HG03280 (cell line): ENCODE measurements at regions not wholly inside any gene's neighbourhood (a gene's known extent, or its start where the extent isn't known, plus 50 kb on each side); places are given as distances from the start of the nearest gene placed in this dataset.
"Not testable (repeated sequence)": the region's sequence is repeated elsewhere in the genome, so short reads cannot be mapped to it uniquely, and the experiment has no call there.

Experiments
- ATAC-seq: cut with Tn5 transposase; IDR thresholded peaks from one replicate; pipeline ENCODE4 v1.9.1; 2021; ENCODE audit warnings: mild to moderate bottlenecking, moderate library complexity; ENCODE audit not compliant: unreplicated experiment

DNA sequence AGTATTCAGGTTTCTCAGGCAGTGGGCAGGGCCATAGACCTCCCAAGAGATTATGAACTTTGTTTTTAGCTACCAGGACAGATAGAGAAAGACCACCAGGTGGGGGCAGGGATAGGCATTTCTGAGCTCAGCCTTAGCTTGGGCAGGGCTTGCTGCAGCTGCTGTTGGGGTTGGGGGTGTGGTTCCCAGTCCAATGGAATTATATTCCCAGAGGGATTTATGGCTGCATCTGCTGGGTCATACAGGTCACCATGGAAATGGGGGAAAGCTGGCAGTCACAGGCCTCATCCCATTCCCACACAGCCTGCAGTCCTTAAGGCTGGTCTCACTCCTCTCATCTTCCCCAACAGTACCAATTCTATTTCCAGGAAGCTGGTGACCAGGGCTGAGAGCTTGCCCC lies 144.6 kb upstream of the ZPLD1 start:
- no peak for ATAC-seq

DNA sequence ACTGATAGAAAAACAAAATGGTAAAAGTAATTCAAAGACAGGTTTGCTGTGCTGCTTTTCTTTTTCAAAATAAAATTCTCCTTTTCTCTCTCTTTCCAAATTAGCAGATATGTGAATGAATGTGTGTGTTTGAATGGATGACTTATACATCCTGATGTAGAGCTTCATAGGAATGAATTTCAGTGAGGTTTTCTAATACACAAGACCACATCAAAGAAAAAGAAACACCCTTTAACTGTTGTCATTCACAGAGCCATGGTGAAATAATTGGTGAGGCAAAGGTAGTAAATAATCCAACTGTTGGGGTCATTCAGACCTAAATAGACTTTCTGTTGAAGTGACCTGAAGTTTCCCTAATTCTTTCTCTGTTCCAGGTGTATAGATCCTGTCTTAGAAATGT lies 139.1 kb upstream of the ZPLD1 start:
- ATAC-seq: no peak

DNA sequence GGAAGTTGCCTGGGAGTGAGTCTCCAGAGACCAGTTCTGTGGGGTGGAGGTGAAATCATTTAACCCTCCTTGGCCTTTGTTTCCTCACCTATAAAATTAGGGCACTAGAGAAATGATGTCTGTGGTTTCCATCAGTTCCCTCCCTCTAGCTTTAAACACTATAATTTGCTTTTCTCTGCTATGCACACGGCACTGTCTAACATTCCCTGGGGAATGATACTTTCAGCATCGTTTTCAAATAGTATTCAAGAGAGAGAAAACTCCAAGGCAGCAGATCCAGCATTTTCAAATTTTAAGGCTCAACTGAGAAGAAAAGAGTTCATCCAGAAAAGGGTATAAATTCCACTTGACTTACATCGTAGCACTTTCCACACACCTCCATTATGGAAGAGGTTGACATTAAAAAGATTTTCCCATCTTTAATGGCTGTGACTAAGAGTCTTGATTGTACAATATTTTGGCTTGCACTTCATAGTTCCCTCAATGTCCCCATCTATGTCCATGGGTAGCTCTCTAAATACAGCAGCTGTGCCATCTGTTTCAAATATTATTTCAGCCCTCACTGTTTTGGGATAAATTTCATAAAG lies 137.7 kb upstream of the ZPLD1 start:
- ATAC-seq: no peak

DNA sequence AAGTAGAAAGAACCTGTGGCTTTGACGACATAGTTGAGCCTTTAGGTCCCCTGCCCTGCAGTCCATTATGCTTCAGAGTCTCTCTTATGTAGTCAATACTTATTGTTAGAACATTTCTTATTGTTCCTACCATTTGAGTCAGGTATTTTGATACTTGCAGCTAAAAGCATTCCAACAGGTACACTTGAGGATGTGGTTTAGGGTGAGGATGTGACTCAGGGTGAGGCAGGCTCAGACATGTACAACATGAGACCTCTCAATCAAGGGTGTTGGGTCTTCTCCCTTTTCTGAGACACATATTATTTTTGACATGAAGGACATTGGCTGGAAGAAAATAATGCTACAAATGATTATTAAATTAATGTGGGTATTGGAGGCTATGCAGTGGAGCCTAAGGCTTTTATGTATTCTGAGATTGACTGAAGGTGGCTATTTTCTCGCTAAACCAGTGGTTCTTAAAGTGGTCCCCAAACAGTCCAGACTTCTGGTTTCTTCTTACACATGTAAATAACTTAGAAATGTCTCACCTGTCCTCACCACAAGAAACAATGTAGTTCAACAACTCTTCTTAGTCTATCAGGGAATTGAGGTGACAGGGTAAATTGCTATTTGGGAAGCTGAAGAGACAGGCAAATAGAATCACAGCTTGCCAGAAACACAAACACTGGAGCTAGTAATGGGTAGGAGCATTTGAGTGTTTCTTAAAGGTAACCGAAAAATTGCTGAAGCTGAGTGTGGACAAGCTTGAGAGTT lies 135.5 kb upstream of the ZPLD1 start:
- ATAC-seq: no peak

DNA sequence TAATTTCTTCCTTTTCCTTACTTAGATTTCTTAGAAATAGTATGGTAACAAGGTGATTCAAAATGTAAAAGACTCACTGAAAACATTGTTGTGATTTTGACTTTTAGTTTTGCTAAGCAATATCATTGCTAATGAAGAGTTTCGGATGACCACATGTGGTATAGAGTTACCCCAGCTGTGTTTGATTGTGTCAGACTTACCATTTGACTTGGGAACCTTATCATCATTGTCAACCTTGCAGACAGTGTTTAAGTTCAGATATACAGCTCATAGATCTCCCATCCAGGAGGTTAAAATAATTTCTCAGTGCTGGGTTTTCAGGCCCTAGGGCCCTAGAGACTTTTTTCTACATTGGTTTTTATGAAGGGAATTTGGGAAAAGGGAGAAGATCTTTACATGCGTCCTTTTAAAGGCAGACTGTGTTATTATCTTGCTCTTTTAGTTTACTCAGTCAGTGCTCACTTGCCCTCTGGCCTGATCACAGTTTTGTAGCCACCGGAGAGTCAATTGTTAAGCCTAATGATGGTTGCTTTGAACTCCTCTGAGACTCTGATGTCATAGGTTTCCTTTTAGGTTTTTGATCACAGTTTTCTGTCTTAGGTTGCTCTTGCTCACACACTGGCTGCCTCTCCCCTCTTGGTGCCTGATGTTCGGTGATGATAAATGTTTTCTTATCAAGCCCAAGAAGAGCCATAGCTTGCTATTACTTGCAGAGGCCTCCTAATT lies 133.5 kb upstream of the ZPLD1 start:
- ATAC-seq: no peak

DNA sequence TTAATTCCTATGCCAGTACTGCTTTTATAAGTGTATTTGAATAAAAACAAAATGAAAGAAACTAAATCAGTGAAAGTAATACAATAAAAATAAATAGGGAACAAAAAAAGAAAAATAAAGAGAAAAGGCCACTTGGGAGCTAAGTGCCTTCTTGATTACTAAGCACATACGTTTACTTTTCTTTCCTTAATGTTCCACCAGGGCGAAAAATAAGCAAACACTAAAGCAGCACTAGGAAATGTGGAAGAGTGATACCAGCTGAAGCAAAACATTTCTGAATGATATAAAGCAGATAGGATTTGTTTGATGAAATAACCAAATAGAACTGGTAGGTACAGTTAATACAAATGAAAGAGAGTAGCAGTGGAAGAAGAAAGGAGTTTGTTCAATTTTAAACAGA lies 132.8 kb upstream of the ZPLD1 start:
- no peak for ATAC-seq

DNA sequence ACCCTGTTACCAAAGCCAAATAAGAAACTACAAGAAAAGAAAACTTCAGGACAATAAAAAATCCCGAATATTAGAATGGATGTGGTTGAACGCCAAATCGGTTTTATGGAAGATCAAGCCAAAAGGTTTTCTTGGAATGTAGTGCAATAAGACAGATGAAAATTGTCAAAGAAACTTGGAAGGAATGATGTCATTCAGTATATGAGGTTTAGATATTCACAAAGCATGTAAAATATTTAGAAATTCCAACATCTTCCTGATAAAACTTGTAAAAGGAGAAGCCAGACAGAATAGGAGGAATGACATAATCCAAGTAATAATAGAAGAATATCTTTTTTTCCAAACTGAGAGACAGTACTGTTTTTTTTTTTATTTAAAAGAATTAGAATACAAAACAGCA lies 130.3 kb upstream of the ZPLD1 start:
- no peak for ATAC-seq

DNA sequence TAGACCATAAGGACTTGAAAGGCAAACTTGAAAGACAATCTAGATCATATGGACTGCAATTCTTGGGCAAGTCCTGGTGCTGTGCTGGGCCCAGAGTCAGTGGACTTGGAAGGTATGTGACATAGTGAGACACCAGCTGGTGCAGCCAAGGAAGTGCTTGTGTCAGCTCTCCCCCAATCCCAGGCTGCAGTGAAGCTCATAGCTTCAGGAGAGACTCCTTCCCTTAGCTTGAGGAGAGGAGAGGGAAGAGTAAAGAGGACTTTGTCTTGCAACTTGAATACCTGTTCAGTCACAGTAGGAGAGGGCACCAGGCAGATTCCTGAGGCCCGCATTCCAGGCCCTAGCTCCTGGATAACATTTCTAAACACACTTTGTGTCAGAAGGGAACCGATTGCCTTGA lies 127.4 kb upstream of the ZPLD1 start:
- ATAC-seq: no peak

DNA sequence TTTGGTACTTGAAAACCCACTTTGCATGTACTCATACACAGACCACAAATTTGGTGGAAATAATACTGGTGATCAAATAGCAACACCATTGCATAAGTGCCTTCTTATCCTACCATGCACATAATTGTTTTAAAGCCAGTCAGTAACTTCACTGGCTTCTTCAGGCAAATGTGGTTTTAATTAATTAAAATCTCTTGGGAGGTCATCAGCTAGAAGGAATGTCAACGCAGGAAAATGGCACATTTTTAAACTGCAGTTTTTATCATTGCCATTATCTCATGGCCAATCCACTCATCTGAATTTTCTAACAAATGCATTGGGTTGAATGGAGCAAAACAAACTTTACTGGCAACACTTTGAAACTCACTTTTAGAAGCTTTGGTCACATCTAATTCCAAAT lies 105.7 kb upstream of the ZPLD1 start:
- ATAC-seq: no peak

DNA sequence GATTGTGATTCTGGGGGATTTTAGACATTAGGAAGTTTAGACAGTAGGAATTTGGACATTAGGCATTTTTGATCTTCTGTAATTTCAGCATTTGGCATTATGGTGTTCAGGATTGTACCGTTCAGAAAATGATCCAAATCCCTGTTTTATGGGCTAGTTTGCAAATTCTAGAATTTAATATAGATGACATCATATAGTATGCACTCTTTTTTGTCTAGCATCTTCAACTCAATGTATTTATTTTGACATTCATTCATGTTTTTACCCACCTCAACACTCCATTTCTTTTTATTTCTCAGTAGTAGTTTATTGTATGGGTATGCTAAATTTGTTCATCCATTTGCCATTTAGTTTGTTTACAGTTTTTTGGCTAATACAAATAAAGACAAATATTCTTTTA lies 105.3 kb upstream of the ZPLD1 start:
- ATAC-seq: no peak

DNA sequence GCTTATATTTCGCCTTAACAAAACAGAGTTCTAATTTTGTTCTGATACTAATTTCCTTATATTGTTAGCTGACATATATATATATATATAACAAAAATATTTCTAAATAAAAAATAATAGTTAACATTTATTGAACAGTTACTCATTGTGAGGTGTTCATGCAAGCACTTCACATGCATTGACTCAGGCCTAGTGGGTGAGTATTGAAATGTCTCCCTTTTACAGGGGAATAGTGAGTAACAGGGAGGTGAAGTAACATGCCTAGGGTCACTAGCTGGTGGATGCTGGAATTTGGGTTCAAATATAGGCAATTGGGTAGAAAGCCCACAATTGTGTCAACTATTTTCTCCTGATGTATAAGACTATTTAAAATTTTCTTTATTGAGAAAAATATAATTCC lies 102.6 kb upstream of the ZPLD1 start:
- no peak for ATAC-seq

DNA sequence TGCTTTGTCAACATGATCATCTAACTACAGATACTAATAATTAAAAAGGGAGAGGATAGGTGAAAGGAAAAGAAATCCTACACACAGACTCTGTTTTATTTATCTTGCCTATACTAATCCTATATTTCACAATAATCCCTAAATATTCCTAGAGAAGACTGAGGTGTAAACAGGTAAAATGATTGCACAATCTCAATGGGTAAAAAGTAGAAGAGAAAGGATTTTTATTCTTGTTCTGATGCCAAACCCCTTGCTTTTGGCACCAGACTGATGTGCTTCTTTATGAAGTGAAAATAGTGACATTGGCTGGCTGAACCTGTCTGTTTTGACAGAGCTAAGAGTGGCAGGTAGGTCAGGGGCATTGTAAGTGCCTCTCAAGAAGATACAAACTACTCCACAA lies 101.9 kb upstream of the ZPLD1 start:
- ATAC-seq: no peak

DNA sequence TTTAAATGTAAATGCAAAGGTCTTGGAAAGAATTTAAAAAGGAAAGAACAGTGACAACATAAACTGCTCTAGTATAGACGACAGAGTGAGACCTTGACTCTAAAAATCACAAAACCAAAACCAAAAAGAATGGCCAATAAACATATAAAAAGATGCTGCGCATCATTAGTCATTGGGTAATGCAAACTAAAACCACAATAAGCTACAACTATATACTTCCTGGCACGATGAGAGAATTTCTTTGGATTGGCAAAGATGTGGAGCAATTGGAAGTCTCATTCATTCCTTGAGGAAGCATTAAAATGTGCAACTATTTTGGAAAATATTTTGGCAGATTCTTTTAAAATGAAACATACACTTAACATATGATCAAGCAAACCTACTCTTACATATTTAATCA lies 98.7 kb upstream of the ZPLD1 start:
- ATAC-seq: no peak

DNA sequence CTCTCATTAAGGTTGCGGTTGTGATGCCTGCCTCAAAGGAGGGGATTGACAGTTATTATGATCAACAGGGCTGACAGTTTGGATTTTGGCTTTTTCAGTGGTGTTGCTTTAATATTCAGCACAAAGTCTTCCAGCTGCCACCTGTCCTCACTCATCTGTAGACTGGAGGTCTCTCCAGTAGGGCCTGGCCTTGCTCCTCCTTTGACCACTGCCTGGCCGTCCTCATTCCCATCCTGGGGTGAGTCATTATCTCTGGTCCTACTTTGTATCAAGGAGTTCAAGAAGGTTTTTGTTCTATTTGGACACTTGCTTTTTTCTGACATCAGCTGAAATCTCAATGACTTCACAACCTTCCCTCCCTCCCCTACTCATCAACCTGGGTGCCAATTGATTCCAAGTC lies 95.1 kb upstream of the ZPLD1 start:
- no peak for ATAC-seq

DNA sequence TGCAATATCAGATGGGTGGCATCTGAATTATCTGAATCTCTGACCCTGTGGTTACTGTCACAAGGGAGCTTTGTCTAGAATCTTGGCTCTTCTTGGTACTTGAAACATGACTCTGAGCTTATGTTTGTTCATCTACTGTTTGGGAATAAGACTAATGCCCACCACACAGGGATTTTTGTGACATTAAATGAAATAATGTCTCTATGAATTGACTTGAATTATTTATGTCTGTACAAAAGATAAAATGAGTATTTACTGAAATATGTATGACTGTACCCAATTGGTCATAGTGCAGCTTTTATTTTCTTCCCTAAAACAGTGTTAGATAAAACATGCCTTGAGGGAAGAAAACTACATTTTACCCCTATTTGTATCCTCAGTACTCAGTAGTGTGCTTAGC lies 87.9 kb upstream of the ZPLD1 start:
- ATAC-seq: no peak

DNA sequence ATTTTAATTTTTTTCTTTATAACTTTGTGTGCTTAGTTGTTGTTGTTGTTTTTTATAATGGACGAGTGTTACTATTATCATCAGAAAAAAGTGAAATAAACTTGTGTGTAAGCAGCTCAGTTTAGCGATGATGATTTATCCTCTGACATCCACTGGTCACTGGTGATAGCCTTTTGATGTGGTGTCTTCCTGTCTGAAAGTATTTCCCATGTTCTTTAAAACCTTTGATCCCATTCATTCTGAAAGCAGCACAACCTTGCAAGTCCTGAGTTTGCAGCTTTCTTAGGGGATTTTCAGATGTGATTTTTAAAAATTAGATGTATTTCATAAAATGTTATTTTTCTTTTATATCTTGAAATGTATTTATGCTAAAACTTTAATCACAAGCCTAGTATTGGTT lies 85.9 kb upstream of the ZPLD1 start:
- no peak for ATAC-seq

DNA sequence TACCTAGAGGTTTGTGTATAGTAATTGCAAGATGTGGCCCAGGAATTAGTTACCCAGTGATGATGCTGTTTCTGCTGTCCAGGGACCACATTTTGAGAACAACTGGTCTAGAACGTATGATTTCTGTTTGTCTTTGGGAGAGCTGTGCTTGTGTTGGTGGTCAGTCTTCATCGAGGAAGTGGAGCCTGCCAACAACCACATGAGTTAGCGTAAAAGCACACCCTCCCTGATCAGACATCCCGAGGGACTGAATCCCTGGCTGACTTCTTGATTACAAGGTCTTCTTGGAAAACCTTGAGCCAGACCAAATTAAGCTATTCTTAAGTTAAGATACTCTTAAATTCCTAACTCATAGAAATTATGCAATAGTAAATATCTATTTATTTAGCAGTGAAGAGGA lies 81.7 kb upstream of the ZPLD1 start:
- ATAC-seq: no peak

DNA sequence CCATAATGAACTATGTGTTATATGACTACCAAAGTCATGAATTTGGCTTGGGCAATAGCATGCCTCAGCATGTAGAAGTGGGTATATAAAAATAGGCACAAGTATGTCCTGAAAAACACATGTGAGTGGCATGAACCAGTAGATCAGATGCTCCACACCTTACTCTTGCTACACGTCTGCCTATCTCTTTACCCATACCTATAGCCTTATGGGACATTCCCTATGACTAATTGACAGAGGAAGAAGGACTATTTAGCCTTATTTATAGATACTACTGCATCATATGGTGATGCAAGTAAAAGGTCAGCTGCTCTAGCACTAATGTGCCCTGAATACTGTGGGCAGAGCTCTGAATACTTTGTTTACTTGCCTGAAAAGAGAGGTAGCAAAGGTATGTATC lies 81.0 kb upstream of the ZPLD1 start:
- peak; percentile 50 for ATAC-seq

DNA sequence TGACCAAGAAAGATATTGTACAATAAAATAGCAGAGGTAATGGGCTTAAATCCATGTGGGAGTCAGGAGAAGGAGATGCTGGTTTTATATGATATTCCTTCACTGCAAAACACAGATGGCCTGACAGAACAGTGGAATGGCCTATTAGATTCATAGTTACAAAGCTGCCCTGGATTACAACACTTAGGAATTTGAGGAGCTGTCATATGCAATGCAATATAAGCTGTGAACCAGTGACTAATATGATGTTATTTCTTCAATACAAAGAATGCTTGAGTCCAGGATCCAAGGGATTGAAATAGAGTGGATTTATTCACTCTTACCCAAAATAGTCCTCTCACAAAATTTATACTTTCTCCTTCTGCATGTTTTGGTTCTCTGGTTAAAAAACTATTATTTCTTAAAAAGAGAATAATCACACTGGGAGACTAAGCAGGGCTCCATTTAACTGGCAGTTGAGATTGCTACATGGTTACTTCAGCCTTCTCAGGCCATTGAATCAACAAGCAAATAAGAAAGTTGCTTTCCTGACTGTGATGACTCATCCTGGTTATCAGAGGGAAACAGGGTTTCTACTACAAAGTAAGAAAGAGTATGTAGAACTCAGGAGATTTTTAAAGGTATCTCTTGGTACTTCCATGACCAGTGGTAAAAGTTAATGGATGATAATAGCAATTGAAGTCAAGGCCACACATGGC lies 79.8 kb upstream of the ZPLD1 start:
- no peak for ATAC-seq

DNA sequence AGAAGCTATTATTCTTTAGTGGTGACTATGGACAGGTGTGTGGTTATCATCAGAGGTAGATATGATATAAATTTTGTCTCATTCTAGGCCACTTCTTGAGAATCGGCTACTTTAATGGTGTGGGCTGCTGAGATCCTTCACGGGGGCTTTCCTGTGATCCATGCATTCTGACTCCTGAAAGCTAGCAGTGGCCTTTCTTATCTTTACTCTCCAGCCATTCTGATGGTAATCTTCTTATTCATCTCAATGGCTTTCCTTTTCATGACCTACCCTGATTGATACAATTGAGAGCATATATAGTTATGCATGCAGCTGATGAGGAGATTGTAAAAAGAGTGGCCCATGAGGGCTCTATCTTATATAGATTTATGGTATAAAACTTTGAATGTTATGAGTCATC lies 78.3 kb upstream of the ZPLD1 start:
- ATAC-seq: no peak

DNA sequence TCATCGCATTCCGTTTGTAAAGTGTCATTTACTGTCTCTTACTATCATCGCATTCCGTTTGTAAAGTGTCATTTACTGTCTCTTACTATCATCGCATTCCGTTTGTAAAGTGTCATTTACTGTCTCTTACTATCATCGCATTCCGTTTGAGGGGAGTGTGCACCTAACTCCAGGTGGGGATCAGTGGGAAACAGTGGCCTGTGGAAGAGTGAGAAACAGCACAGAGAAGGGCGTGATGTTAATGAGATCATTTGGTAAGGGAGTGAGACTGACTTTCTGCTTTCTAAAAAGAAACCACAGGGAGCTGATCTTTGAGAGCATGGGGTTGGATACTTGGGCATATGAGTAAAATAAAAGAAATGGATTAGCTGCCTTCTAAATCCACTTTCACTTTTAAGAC lies 77.5 kb upstream of the ZPLD1 start:
- not testable (repeated sequence) for ATAC-seq
